ENCODE measurements at regions not wholly inside any gene's neighbourhood (a gene's known extent, or its start where the extent isn't known, plus 50 kb on each side); places are given as distances from the start of the nearest gene placed in this dataset.
"Not testable (repeated sequence)": the region's sequence is repeated elsewhere in the genome, so short reads cannot be mapped to it uniquely, and the experiment has no call there.

DNA sequence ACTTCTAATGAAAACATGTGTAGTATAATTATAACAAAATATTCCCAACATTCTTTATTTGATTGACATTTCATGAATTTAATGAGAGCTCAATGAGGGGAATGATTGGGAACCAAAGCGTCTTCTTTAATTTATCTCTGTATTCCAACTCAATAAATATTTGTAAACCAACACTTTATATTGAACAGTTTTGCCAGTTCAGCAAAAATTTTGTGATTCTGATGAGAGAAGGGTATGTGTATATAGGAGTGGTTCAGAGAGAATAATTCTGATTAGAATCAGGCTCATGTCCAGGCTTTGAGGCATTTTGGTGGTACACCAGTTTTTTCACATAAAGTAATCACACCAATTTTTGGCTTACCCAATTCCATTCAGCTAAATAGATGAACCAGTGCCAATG, 564.2 kb downstream of the TMTC2 start:
- no peak for DNase-seq (ENCODE audit: low read depth in 2 of 2)

DNA sequence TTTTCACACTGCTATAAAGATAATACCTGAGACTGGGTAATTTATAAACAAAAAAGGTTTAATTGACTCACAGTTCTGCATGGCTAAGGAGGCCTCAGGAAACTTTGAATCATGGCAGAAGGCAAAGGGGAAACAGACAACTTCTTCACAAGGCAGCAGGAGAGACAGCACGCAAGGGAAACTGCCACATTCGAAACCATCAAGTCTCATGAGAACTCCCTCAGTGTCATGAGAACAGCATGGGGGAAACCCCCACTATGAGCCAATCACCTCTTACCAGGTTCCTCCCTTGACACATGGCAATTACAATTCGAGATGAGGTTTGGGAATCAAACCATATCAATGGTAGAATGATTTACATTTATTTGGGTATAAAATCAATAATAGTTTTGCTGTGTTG, 558.5 kb downstream of the TMTC2 start:
- DNase-seq (ENCODE audit: low read depth in 2 of 2), result no peak

DNA sequence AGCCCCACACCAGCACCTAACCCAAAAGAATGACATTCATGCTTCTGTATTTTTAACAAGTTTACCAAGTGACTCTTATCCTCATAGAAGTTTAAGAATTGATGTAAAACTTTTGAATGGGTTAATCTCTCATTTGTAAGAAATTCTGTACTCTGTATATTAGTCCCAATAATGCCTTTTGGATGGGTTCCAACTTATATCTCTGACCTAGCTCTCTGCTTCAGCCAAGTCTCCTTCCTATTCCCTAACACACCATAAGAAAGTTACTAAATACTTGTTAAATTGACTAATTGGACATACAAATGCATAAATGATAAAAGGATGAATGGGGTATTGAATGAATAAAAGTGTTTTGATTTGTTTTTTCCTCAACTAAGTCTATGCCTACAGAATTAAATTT, 557.3 kb downstream of the TMTC2 start:
- no peak for DNase-seq (ENCODE audit: low read depth in 2 of 2)

DNA sequence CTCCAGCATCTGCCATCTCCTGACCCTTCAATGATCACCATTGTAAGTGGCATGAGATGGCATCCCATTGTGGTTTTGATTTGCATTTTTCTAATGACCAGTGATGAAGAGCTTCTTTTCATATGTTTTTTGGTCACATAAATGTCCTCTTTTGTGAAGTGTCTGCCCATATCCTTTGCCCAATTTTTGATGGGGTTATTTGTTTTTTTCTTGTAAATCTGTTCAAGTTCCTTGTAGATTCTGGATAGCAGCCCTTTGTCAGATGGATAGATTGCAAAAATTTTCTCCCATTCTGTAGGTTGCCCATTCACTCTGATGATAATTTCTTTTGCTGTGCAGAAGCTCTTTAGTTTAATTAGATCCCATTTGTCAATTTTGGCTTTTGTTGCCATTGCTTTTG, 547.3 kb downstream of the TMTC2 start:
- DNase-seq (ENCODE audit: low read depth in 2 of 2), result not testable (repeated sequence)

DNA sequence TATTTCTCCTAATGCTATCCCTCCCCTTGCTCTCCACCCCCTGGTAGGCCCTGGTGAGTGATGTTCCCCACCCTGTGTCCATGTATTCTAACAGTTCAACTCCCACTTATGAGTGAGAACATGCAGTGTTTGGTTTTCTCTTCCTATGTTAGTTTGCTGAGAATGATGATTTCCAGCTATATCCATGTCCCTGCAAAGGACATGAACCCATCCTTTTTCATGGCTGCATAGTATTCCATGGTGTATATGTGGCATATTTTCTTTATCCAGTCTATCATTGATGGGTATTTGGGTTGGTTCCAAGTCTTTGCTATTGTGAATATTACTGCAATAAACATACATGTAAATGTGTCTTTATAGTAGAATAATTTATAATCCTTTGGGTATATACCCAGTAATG, 540.3 kb downstream of the TMTC2 start:
- not testable (repeated sequence) for DNase-seq (ENCODE audit: low read depth in 2 of 2)

DNA sequence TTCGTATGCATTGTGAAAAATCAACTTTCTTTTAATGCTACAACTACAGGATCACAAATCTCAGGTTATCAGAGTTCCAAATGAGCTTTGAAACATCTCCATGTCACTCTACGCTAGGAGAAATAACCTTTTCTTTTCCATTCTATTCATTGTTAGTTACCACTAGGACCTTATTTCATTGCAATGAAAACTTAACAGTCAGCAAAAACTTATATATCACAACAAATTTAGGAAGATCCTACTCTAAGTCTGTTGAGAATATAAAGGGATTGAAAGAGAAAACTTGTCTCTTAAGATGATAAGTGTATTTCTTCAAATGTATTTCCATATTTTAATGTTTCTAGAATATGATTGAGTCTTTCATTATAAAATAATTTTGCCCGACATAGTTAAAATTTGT, 539.1 kb downstream of the TMTC2 start:
- no peak for DNase-seq (ENCODE audit: low read depth in 2 of 2)

DNA sequence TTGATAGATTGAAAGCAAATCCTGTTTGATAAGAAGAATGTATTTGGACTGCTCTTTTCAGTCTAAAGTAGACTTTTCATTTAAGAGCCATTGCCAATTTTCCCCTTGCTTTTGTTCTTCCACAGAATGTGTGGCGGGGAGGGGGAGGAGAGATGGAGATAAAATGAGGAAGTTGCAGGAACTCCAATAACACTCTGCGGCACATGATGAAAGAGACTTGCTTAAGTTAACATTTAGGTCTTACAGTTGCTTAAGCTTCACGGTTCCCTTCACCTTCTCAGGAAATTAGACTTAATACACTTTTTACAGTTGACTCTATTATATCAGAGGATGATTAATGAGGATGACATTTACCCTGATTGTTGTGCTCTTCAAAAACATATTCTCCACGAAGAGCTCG, 537.3 kb downstream of the TMTC2 start:
- DNase-seq (ENCODE audit: low read depth in 2 of 2), result no peak

DNA sequence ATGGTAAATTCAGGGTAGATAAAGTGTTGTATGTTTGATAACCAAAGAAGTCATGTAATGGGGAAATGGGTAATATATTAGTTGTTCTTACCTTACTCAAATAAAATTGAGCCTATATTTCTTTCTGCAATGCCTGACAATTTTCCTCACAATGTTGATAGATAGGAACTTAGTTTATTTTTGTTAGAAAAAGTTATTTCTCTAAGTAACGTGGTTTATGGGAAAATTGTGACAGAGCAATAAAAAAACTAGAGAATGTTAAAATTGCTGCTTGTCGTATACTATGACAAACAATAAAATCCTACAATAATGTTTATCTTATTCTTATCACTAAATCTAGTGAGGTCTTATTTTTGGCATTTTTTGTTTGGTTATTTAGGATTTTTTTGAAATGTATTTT, 534.1 kb downstream of the TMTC2 start:
- no peak for DNase-seq (ENCODE audit: low read depth in 2 of 2)

DNA sequence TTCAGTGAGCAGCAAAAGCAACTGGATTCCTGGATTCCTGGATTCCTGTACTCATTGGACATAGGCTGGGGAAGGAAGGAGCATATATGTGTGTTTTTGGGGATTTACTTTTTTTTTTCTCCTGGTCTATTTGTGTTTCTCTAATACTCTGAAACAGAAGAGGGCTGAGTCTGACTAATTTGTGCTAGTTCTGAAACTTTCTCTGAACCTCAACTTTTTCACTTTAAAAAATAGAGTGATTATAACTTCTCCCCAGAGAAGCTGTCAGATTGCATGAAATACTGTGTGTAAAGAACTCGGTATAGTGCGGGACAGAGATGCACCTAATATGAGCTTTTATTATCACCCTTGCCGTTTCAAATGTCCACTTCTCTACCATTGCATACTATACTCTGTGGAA, 529.5 kb downstream of the TMTC2 start:
- no peak for DNase-seq (ENCODE audit: low read depth in 2 of 2)

DNA sequence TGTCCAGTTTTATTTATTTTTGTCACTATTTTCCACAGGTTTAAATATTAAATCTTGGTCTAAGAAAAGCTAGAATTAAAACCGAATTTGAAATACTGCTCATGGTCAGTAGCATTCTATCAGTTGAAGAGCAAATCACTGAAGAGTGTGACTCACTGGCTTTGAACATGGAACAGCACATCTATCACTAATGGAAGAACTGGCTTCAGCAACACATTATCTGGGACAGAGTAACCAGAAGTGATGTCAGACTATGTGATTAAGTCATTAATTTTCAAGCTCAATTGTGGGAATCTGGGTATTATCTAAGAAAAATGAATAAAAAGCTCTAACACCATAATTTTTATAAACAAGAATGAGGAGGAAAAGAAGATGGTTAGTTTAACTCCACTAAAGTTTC, 527.5 kb downstream of the TMTC2 start:
- no peak for DNase-seq (ENCODE audit: low read depth in 2 of 2)

DNA sequence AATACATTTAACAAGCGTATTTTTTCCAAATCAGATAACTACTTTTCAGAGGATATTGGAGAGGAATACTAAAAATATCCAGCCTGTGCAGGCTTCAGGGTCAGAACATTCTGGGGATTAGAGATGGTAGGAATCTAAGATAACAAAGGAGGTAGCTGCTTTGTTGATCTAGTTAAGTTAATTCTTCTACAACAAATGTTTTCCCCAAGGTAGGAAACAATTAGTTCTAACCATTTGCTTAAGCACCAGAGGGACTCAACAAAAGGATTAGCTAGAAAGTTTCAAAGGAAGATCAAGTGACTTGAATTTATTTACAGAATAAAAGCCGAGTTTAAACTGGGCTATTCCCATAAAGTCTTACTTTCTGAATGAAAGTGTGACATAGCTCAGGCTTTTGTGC, 524.2 kb downstream of the TMTC2 start:
- no peak for DNase-seq (ENCODE audit: low read depth in 2 of 2)

DNA sequence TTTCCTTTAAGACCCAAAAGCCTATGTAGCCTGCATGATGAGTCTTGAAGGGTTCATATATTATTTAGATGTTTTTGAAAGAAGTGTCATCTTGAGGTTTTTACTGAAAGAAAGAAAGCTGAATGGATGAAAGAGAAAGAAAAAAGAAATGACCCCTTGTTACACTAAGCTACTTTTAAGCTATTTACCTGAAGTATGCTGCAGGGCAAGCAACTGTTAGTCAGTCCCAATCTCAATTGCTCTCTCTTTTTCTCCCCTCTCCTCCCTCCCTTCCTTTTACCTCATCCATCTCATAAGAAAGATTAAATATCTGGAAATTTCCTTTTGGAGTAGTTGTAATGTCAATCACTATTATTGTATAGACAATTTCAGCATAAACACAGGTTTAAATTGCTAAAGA, 512.4 kb downstream of the TMTC2 start:
- DNase-seq (ENCODE audit: low read depth in 2 of 2), result no peak

DNA sequence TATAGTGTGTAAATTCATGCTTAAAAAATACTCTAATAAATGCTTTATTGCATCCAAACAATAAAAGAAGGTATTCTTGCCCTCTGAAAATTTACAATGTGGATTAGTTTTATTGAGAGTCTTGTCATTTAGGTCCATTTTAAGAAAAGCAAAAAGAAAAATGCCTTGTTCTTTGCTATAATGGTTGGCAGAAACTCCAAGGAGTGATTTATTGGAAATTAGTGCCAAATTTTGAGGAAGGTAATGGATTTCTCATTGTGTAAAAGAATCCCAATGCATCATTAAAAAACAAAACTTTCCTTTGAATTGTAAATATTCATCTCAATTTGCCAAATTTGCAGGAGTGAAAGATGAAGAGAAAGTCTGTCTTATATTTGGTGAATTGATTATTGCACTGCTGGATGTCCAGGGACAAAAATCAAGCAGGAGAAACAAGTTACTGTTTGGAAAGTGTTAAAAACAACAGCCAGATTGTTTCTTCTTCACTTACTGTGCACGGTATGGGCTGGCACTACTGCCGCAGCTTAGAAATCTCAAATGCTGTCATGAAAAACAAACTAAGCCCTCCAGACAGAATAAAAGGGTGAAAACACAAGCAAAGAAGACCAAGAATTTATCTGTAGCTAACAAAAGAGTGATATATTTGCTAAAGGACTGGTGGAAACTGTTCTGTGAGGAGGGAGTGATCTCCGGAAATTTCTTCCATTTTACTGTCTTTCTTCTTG, 511.7 kb downstream of the TMTC2 start:
- DNase-seq (ENCODE audit: low read depth in 2 of 2), result no peak

DNA sequence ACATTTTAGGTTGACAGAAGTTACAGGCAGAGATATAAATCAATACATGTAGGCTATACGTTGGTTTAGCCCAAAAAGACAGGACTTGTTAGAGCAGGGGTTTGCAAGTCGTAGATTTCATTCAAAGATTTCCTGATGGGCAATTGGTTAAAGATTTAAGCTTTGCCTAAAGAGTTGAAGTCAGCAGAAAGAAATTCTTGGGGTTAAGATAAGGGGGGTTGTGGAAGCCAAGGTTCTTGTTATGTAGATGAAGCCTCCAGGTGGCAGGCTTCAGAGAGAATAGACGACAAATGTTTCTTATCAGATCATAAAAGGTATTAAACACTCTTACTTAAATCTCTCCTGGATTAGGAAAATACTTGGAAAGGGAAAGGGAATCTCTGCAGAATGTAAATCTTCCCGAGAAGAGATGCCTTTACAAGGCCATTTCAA, 510.8 kb downstream of the TMTC2 start:
- no peak for DNase-seq (ENCODE audit: low read depth in 2 of 2)

DNA sequence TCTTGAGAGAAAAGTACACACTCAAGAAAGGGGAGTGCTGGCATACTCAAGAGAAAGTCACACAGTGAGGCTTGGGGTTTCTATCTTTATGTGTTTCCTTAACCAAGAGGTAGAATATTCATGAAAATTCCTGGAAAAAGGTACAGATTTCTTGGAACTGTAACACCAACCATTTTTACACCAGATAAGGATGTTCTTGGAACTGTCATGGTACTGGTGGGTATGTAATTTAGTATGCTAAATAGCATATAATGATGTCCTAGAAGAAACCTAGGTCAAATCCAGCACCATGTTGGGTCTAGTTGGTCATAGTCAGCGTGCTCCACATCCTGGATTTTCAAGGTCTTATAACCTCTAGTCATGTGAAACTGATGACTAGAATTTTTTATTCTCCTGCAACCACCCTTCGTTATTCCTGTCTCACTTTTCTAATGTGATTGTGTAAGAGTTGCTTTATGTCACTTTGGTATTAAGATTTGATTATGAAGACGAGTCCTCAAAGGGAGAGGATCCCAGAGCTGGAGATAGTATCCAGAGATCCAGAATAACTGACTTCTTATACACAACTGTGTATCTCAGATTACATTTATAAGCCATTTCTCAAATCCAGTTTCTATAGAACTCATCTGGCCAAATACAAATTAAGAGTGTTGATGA, 510.1 kb downstream of the TMTC2 start:
- no peak for DNase-seq (ENCODE audit: low read depth in 2 of 2)

DNA sequence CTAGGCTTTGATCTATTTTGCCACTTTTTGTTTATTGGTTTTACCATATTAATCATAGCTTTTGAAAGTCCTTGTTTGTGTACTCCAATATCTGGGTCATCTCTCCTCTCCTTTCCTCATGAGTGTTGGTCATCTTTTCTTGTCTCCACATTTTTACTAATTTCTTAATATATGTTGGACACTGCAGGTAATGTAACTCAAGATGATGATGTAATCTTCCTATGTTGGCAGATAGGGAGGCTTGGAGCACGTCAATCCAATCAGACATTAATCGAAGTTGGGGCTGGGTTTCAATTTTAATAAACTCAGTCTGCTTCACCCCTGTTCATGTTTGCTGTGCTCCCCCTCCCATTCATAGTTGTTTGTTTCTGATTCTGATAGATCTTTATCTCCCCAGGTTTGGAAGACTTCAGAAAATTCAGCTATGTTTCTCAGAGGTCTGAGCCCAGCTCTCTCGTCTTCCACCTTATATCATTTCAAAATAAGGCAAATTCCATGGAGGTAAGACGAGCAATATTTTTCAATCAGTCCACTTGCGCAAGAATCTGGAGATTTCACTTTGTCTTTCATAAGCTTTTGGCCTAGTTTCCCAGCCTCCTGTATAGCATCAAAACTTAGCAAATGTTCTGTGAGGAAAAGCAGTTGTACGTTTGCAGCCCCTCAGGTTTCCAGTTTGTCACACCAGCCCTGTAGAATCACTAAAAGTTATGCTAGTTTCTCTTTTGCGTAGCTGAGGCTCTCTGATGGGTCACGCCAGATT, 504.1 kb downstream of the TMTC2 start:
- no peak for DNase-seq (ENCODE audit: low read depth in 2 of 2)

DNA sequence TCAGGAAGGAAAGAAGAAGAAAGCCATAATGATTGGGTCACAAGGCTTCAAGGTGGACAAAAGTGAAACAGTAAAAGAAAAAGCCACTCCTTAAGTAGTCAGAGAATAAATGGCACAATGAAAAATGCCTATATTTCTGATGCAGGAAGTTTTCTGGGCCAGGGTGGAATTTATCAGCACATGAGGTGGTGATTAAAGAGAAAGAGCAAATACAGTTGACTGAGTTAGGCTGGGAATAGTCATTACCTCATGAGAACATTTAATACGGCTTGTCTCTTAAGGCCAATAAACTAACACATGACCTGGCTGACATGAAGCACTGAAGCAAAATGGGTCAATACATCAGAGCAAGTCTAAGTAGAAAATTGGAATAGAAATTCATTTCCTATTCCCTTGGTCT, 499.7 kb downstream of the TMTC2 start:
- DNase-seq (ENCODE audit: low read depth in 2 of 2), result no peak

DNA sequence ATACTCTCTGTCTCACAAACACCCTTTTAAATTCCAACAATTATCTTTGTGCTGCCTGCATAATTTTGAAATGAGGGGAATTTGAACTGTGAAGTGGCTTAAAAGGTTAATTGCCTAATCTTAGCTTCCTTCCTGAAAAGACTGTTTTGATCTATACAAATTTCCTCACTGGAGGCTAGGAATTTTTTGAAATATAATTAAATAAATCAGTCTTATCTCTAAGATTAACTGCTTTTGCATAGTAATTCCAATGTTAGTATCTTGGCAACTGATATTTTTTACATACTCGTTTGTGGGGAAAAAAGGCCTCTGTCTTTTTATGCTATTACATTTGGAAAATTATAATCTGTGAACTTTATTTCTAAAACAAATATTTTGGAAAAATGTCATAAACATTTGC, 498.5 kb downstream of the TMTC2 start:
- no peak for DNase-seq (ENCODE audit: low read depth in 2 of 2)

Measured in stimulated activated CD8-positive, alpha-beta memory T cell treated with anti-CD3 and anti-CD28 coated beads, Interleukin-2, amount 100 ng/mL, for 1 hour (primary cell).